Gastrocnemius medialis (tissue), 4 donors: ENCODE measurements at regions not wholly inside any gene's neighbourhood (a gene's known extent, or its start where the extent isn't known, plus 50 kb on each side); places are given as distances from the start of the nearest gene placed in this dataset.

Experiments
- POLR2A ChIP-seq, 2 donors: fragments of 450-650 bp; IDR thresholded peaks; one replicate each; pipeline ENCODE4 v1.6.1; 2017; ENCODE audit warnings: antibody characterized with exemption in 2 of 2, mild to moderate bottlenecking in 2 of 2, moderate library complexity in 2 of 2
- TF ChIP-seq, protein P1 (sequence below), 5 experiments: fragments of 450-650 bp in 3 of 5; fragments of 200-600 bp in 2 of 5; sonication (generic) in 2 of 5; IDR thresholded peaks in 4 of 5; conservative IDR thresholded peaks in 1 of 5; 1 replicate in 4 of 5; 2 replicates in 1 of 5; pipeline ENCODE4 v1.5.1; 2016 to 2019; ENCODE audit warnings: antibody characterized with exemption in 5 of 5, mild to moderate bottlenecking in 3 of 5, moderate library complexity in 3 of 5

DNA sequence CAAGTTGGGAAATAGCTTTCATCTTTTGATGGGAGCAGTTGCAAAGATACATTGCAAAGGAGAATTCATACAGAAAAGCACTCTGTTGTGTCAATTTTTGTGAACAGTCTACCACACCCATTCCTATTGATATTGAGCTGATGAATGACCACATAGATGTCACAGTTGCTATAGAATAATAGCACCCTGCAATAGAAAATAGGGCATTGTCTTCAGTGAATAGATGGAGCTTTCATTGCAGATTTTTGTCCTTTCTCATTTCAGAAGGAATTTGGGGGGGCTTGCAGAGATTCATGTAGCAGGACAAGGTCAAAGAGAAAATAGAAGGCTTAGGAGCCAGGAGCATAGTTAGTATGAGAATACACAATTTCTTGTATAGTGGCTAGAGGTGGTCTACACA lies 237.9 kb downstream of the TMEM38B start:
- TF ChIP-seq, protein P1, sequence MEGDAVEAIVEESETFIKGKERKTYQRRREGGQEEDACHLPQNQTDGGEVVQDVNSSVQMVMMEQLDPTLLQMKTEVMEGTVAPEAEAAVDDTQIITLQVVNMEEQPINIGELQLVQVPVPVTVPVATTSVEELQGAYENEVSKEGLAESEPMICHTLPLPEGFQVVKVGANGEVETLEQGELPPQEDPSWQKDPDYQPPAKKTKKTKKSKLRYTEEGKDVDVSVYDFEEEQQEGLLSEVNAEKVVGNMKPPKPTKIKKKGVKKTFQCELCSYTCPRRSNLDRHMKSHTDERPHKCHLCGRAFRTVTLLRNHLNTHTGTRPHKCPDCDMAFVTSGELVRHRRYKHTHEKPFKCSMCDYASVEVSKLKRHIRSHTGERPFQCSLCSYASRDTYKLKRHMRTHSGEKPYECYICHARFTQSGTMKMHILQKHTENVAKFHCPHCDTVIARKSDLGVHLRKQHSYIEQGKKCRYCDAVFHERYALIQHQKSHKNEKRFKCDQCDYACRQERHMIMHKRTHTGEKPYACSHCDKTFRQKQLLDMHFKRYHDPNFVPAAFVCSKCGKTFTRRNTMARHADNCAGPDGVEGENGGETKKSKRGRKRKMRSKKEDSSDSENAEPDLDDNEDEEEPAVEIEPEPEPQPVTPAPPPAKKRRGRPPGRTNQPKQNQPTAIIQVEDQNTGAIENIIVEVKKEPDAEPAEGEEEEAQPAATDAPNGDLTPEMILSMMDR (IDR thresholded peaks at IDR 0.05 in 4 of 5, conservative IDR thresholded peaks at IDR 0.05 in 1 of 5) = no peak
- TF ChIP-seq POLR2A (IDR thresholded peaks at IDR 0.05) = no peak
